RWPE1 (cell line): ENCODE measurements at regions not wholly inside any gene's neighbourhood (a gene's known extent, or its start where the extent isn't known, plus 50 kb on each side); places are given as distances from the start of the nearest gene placed in this dataset.

Experiments used
- CTCF ChIA-PET: fragments of 350-600 bp; sonication (Branson Sonifier 250); formaldehyde crosslinking; extraction: SDS; loops from one replicate; lab custom pipeline; 2021; lab: Yijun Ruan, JAX
- POLR2A ChIA-PET: fragments of 400-600 bp; formaldehyde crosslinking; extraction: SDS; loops from one replicate; lab custom pipeline; 2020; ENCODE audit warnings: antibody characterized with exemption; ENCODE audit not compliant: low non-redundant PET; lab: Yijun Ruan, JAX
- DNase-seq: peaks from one replicate; pipeline ENCODE4 v3.0.0; 2012; ENCODE audit warnings: low spot score
- H3K27ac ChIP-seq: fragments of 450-650 bp; 2 replicates; pipeline ENCODE4 v1.5.1; 2017
- CTCF ChIP-seq: fragments of 450-650 bp; conservative IDR thresholded peaks from 2 replicates; pipeline ENCODE4 v1.5.1; 2017; ENCODE audit warnings: low read depth, mild to moderate bottlenecking

GRCh38 chr7:51368334-51368733 lies 51.7 kb upstream of the COBL start:
- no peak for TF ChIP-seq CTCF
- no peak for DNase-seq
- ChIA-PET POLR2A (no interaction called here), CTCF (interaction anchor here (0.6 to 7.1 kb wide), 8 partner anchors 7 to 885 kb away, joined by 3 to 64 read pairs (median 4); no protein-coding TSS in a partner anchor)
- H3K27ac ChIP-seq, result no peak overlapping the region

- CTCF ChIA-PET, result interaction anchor here (0.5 to 7.1 kb wide), 9 partner anchors 8 to 207 kb away, joined by 3 to 64 read pairs (median 4); no protein-coding TSS in a partner anchor
- no peak overlapping the region for H3K27ac ChIP-seq
- DNase-seq, result no peak
- TF ChIP-seq CTCF, result no peak
- POLR2A ChIA-PET, result no interaction called here
Measured at GRCh38 chr7:51367614-51367968, 51.0 kb upstream of the COBL start.

GRCh38 chr7:51366930-51367613 lies 50.5 kb upstream of the COBL start:
- CTCF ChIA-PET, result interaction anchor here (0.5 to 7.1 kb wide), 14 partner anchors 9 to 1133 kb away, joined by 3 to 64 read pairs (median 4); no protein-coding TSS in a partner anchor
- peak; percentile 81 for DNase-seq
- H3K27ac ChIP-seq, result no peak overlapping the region
- TF ChIP-seq CTCF, result peak; percentile 68
- POLR2A ChIA-PET, result no interaction called here
